ENCODE measurements at regions not wholly inside any gene's neighbourhood (a gene's known extent, or its start where the extent isn't known, plus 50 kb on each side); places are given as distances from the start of the nearest gene placed in this dataset.

GRCh38 chr1:94708299-94708685 lies 111.9 kb upstream of the SLC44A3 start:
- no peak for DNase-seq (ENCODE audit: low read depth in 4 of 4, low spot score in 2 of 4)

GRCh38 chr1:94707321-94708298 lies 112.5 kb upstream of the SLC44A3 start:
- no peak for DNase-seq (ENCODE audit: low read depth in 4 of 4, low spot score in 2 of 4)

- no peak for DNase-seq (ENCODE audit: low read depth in 4 of 4, low spot score in 2 of 4)
These were observed 117.7 kb upstream of the SLC44A3 start for GRCh38 chr1:94702442-94702815.

GRCh38 chr1:94701796-94702441 lies 118.2 kb upstream of the SLC44A3 start:
- no peak for DNase-seq (ENCODE audit: low read depth in 4 of 4, low spot score in 2 of 4)

GRCh38 chr1:94698759-94699502 lies 121.2 kb upstream of the SLC44A3 start:
- no peak for DNase-seq (ENCODE audit: low read depth in 4 of 4, low spot score in 2 of 4)

GRCh38 chr1:94698356-94698755 lies 121.8 kb upstream of the SLC44A3 start:
- no peak for DNase-seq (ENCODE audit: low read depth in 4 of 4, low spot score in 2 of 4)

- no peak for DNase-seq (ENCODE audit: low read depth in 4 of 4, low spot score in 2 of 4)
These were observed 122.3 kb upstream of the SLC44A3 start for GRCh38 chr1:94697839-94698238.

- no peak for DNase-seq (ENCODE audit: low read depth in 4 of 4, low spot score in 2 of 4)
These were observed 125.8 kb upstream of the SLC44A3 start for GRCh38 chr1:94694226-94694915.

- no peak for DNase-seq (ENCODE audit: low read depth in 4 of 4, low spot score in 2 of 4)
These were observed 126.7 kb upstream of the SLC44A3 start for GRCh38 chr1:94693435-94693834.

GRCh38 chr1:94693029-94693428 lies 127.1 kb upstream of the SLC44A3 start:
- DNase-seq (ENCODE audit: low read depth in 4 of 4, low spot score in 2 of 4), result no peak

GRCh38 chr1:94688646-94689045 lies 131.5 kb upstream of the SLC44A3 start:
- no peak for DNase-seq (ENCODE audit: low read depth in 4 of 4, low spot score in 2 of 4)

- DNase-seq (ENCODE audit: low read depth in 4 of 4, low spot score in 2 of 4), result no peak
These were observed 133.3 kb upstream of the SLC44A3 start for GRCh38 chr1:94686882-94687281.

GRCh38 chr1:94684690-94685250 lies 135.4 kb upstream of the SLC44A3 start:
- no peak for DNase-seq (ENCODE audit: low read depth in 4 of 4, low spot score in 2 of 4)

- DNase-seq (ENCODE audit: low read depth in 4 of 4, low spot score in 2 of 4), result no peak
These were observed 136.3 kb upstream of the SLC44A3 start for GRCh38 chr1:94683886-94684285.

GRCh38 chr1:94680039-94680377 lies 138.4 kb upstream of the F3 start:
- no peak for DNase-seq (ENCODE audit: low read depth in 4 of 4, low spot score in 2 of 4)

- DNase-seq (ENCODE audit: low read depth in 4 of 4, low spot score in 2 of 4), result no peak
These were observed 137.9 kb upstream of the F3 start for GRCh38 chr1:94679332-94680038.

GRCh38 chr1:94678202-94678848 lies 136.8 kb upstream of the F3 start:
- DNase-seq (ENCODE audit: low read depth in 4 of 4, low spot score in 2 of 4), result no peak

- DNase-seq (ENCODE audit: low read depth in 4 of 4, low spot score in 2 of 4), result no peak
These were observed 136.2 kb upstream of the F3 start for GRCh38 chr1:94677714-94678113.

GRCh38 chr1:94677087-94677486 lies 135.5 kb upstream of the F3 start:
- DNase-seq (ENCODE audit: low read depth in 4 of 4, low spot score in 2 of 4), result no peak

All from left renal cortex interstitium (tissue), 4 donors.